GM12872 (cell line): ENCODE measurements at regions not wholly inside any gene's neighbourhood (a gene's known extent, or its start where the extent isn't known, plus 50 kb on each side); places are given as distances from the start of the nearest gene placed in this dataset.

Experiments
- CTCF ChIP-seq: IDR thresholded peaks from 3 replicates; pipeline ENCODE4 v1.5.1; 2011; ENCODE audit warnings: low read depth, mild to moderate bottlenecking, low read length, moderate library complexity; ENCODE audit not compliant: insufficient read depth

GRCh38 chr1:4506591-4506990 is 147.8 kb upstream of the AJAP1 start:
- TF ChIP-seq CTCF = no peak

- TF ChIP-seq CTCF = no peak
Observed at GRCh38 chr1:4509206-4509605, 145.2 kb upstream of the AJAP1 start.

DNA sequence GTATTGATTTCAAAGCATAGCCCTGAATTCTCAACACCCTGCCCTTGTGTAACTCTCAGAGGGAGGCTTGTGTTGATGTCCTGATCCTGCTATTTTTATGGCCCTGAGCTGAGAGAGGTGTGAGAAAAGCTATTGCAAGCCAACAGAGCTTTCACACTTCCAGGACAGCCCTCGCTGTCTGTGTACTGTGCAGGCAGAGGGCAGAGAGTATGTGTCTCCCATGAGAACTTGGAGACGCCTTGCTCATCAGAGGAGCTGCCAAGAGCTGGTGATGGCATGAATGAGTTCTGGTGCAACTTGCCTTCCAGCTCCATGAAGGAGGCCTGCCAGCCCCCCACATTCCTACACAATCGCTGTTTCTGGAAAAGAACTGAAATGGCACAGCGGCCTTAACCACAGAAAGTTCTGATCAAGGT is 144.1 kb upstream of the AJAP1 start:
- TF ChIP-seq CTCF = no peak

GRCh38 chr1:4511374-4511773 is 143.0 kb upstream of the AJAP1 start:
- TF ChIP-seq CTCF = no peak

DNA sequence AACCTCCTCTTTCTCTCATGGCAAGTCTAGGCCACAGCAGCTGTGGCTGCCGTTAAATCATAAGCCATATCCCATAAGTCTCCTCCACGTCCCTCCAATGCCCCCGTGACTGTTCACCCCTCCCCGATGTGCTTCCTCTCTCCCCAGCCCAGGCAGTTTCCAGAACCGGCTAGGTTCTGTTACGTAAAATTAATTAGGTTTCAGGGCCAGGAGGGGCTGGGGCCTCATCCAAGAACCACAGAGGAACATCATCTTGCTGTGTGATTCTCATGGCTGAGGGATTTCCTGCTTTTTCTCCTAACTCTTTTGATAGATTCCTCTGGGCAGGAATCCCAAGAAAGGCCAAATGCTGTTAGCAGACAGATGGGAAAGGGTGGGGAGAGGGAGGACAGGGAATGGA is 141.8 kb upstream of the AJAP1 start:
- TF ChIP-seq CTCF = no peak

- TF ChIP-seq CTCF = no peak
Observed at GRCh38 chr1:4513685-4514084, 140.7 kb upstream of the AJAP1 start.

DNA sequence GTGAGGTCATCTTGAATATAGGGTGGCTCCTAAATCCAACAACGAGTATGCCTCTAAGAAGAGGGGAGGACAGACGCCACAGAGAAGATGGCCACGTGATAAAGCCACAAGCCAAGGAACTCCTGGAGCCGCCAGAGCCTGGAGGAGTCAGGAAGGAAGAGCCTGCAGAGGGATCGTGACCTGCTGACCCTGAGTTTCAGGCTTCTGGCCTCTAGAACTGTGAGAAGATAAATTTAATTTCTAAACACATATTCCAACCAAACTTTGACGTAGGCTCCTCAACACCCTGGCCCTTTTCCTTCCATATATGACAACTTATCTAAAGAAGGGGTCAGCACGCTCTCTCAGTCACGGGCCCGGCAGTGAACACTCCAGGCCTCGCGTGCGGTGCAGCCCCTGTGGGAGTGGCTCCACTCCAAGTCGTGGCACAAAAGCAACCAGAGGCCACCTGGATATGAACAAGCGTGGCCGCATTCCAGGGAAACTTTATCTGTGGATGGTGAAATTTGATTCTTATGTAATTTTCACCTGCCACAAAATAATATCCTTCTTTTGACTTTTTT is 138.6 kb upstream of the AJAP1 start:
- no peak for TF ChIP-seq CTCF

GRCh38 chr1:4516596-4516995 is 137.8 kb upstream of the AJAP1 start:
- no peak for TF ChIP-seq CTCF
